ENCODE measurements at regions not wholly inside any gene's neighbourhood (a gene's known extent, or its start where the extent isn't known, plus 50 kb on each side); places are given as distances from the start of the nearest gene placed in this dataset.

DNA sequence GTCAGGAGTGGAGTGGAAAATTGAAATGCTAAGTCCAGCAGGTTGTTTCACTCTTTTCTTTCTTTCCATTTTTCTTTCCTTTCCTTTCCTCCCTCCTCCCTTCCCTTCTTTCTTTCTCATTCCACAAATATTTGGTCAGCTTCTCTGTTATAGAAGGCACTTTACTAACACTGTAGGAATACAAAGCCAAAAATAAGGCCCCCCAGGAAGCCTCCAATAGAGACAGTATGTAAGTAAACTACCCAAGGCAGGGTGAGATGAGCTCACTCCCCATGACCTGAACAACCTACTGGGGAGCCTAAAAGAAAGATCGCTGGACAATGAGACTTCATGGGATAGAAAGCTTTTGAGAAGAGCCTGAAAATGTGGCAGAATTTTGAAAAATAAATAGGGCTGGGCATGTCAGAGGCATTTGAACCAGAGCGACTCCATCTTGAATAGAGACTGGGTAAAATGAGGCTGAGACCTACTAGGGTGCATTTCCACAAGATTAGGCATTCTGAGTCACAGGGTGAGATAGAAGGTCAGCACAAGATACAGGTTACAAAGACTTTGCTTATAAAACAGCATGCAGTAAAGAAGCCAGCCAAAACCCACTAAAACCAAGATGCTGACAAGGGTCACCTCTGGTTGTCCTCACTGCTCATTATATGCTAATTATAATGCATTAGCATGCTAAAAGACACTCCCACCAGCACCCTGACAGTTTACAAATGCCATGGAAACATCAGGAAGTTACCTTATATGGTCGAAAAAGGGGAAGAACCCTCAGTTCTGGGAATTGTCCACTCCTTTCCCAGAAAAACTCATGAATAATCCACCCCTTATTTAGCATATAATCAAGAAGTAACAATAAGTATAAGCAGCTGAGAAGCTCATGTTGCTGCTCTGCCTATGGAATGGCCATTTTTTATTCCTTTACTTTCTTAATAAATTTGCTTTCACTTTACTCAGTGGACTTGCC is 158.9 kb upstream of the EGFLAM start:
- Histone ChIP-seq H3K9me3 (no peaks in the 10 kb centered on the region), H3K36me3 (no peaks in the 10 kb centered on the region), H3K27ac (no peak overlapping the region), H3K4me1 (no peaks in the 10 kb centered on the region), H3K4me3 (no peak overlapping the region), H3K27me3 (no peaks in the 10 kb centered on the region)
- TF ChIP-seq POLR2AphosphoS5 (IDR thresholded peaks at IDR 0.05) (no peak), EP300 (IDR thresholded peaks at IDR 0.05) (no peak), POLR2A (IDR thresholded peaks at IDR 0.05) (no peak)
- TF ChIP-seq, protein P1, sequence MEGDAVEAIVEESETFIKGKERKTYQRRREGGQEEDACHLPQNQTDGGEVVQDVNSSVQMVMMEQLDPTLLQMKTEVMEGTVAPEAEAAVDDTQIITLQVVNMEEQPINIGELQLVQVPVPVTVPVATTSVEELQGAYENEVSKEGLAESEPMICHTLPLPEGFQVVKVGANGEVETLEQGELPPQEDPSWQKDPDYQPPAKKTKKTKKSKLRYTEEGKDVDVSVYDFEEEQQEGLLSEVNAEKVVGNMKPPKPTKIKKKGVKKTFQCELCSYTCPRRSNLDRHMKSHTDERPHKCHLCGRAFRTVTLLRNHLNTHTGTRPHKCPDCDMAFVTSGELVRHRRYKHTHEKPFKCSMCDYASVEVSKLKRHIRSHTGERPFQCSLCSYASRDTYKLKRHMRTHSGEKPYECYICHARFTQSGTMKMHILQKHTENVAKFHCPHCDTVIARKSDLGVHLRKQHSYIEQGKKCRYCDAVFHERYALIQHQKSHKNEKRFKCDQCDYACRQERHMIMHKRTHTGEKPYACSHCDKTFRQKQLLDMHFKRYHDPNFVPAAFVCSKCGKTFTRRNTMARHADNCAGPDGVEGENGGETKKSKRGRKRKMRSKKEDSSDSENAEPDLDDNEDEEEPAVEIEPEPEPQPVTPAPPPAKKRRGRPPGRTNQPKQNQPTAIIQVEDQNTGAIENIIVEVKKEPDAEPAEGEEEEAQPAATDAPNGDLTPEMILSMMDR (IDR thresholded peaks at IDR 0.05): no peak
- DNase-seq: no peak
- 79 to 83% methylated on average over 3 of the region's 3 CpGs for WGBS, 2 donors
- ATAC-seq (ENCODE audit: low FRiP score in 2 of 2): no peak

GRCh38 chr5:38094889-38095288 is 163.5 kb upstream of the EGFLAM start:
- H3K4me1 ChIP-seq: no peaks in the 10 kb centered on the region
- no peaks in the 10 kb centered on the region for H3K36me3 ChIP-seq
- 76 to 79% methylated on average over 3 of the region's 3 CpGs for WGBS, 2 donors
- no peak for ATAC-seq (ENCODE audit: low FRiP score in 2 of 2)
- TF ChIP-seq EP300 (IDR thresholded peaks at IDR 0.05): no peak
- TF ChIP-seq POLR2A (IDR thresholded peaks at IDR 0.05): no peak
- TF ChIP-seq POLR2AphosphoS5 (IDR thresholded peaks at IDR 0.05): no peak
- TF ChIP-seq, protein P1 (IDR thresholded peaks at IDR 0.05): no peak
- no peak for DNase-seq
- no peak overlapping the region for H3K27ac ChIP-seq
- no peaks in the 10 kb centered on the region for H3K9me3 ChIP-seq
- H3K27me3 ChIP-seq: no peaks in the 10 kb centered on the region
- no peak overlapping the region for H3K4me3 ChIP-seq

DNA sequence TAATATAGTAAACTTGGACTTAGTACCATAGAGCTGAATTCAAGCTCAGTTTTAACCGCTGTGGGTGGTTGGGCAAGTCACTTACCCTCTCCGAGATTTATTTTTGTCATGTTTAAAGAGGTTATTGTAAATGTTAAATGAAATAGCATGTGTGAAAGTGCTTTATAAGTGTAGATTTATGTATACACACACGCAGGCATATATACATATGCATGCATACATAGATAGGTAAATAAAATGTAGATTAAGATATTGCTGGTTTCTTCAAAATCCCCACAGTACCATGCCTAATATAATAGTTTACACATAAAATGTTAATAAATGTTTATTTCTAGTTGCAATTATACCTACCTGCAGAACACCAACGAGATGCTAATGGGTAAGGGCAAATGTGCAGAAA is 164.5 kb upstream of the EGFLAM start:
- WGBS, 2 donors: 68 to 74% methylated on average over 4 of the region's 4 CpGs
- no peak for DNase-seq

GRCh38 chr5:38086777-38087176 is 171.6 kb upstream of the EGFLAM start:
- no peak for ATAC-seq (ENCODE audit: low FRiP score in 2 of 2)
- no peak overlapping the region for H3K27ac ChIP-seq

More for the DNA sequence above, 164.5 kb upstream of the EGFLAM start:
- no peaks in the 10 kb centered on the region for H3K36me3 ChIP-seq
- no peaks in the 10 kb centered on the region for H3K4me1 ChIP-seq
- TF ChIP-seq, protein P1 (IDR thresholded peaks at IDR 0.05): no peak
- no peak for TF ChIP-seq EP300 (IDR thresholded peaks at IDR 0.05)
- TF ChIP-seq POLR2A (IDR thresholded peaks at IDR 0.05): no peak
- TF ChIP-seq POLR2AphosphoS5 (IDR thresholded peaks at IDR 0.05): no peak
- H3K9me3 ChIP-seq: no peaks in the 10 kb centered on the region
- no peaks in the 10 kb centered on the region for H3K27me3 ChIP-seq
- H3K4me3 ChIP-seq: no peak overlapping the region
- no peak for ATAC-seq (ENCODE audit: low FRiP score in 2 of 2)
- H3K27ac ChIP-seq: no peak overlapping the region

More at GRCh38 chr5:38086777-38087176, 171.6 kb upstream of the EGFLAM start:
- Histone ChIP-seq H3K27me3 (no peaks in the 10 kb centered on the region), H3K4me1 (no peaks in the 10 kb centered on the region), H3K36me3 (no peaks in the 10 kb centered on the region), H3K9me3 (no peaks in the 10 kb centered on the region), H3K4me3 (no peak overlapping the region)
- no peak for DNase-seq
- WGBS, 2 donors: 71 to 84% methylated on average over 4 of the region's 4 CpGs
- TF ChIP-seq POLR2AphosphoS5 (IDR thresholded peaks at IDR 0.05): no peak
- TF ChIP-seq POLR2A (IDR thresholded peaks at IDR 0.05): no peak
- no peak for TF ChIP-seq EP300 (IDR thresholded peaks at IDR 0.05)
- TF ChIP-seq, protein P1 (IDR thresholded peaks at IDR 0.05): no peak
